ENCODE measurements at regions not wholly inside any gene's neighbourhood (a gene's known extent, or its start where the extent isn't known, plus 50 kb on each side); places are given as distances from the start of the nearest gene placed in this dataset.

GRCh38 chr5:148739023-148739422 lies 84.7 kb upstream of the HTR4 start:
- TF ChIP-seq POLR2AphosphoS5 (IDR thresholded peaks at IDR 0.05; ENCODE audit: insufficient read depth, low read depth, low read length) (no peak), POLR2A (IDR thresholded peaks at IDR 0.05; ENCODE audit: low read depth, low read length) (no peak), GATA2 (IDR thresholded peaks at IDR 0.05; ENCODE audit: insufficient read depth, insufficient read length, low read depth, low read length) (no peak), FOS (IDR thresholded peaks at IDR 0.05; ENCODE audit: borderline replicate concordance, insufficient read depth, low read length) (no peak), EZH2 (IDR thresholded peaks at IDR 0.05; ENCODE audit: borderline replicate concordance, low read depth, low read length, severe bottlenecking) (no peak), MYC (IDR thresholded peaks at IDR 0.05; ENCODE audit: low read depth, low read length) (no peak)
- TF ChIP-seq, protein P1, sequence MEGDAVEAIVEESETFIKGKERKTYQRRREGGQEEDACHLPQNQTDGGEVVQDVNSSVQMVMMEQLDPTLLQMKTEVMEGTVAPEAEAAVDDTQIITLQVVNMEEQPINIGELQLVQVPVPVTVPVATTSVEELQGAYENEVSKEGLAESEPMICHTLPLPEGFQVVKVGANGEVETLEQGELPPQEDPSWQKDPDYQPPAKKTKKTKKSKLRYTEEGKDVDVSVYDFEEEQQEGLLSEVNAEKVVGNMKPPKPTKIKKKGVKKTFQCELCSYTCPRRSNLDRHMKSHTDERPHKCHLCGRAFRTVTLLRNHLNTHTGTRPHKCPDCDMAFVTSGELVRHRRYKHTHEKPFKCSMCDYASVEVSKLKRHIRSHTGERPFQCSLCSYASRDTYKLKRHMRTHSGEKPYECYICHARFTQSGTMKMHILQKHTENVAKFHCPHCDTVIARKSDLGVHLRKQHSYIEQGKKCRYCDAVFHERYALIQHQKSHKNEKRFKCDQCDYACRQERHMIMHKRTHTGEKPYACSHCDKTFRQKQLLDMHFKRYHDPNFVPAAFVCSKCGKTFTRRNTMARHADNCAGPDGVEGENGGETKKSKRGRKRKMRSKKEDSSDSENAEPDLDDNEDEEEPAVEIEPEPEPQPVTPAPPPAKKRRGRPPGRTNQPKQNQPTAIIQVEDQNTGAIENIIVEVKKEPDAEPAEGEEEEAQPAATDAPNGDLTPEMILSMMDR (IDR thresholded peaks at IDR 0.05; ENCODE audit: extremely low read depth in 1 of 2, insufficient read depth in 1 of 2, low read depth in 1 of 2, low read length in 2 of 2) = no peak
- TF ChIP-seq, protein P2, sequence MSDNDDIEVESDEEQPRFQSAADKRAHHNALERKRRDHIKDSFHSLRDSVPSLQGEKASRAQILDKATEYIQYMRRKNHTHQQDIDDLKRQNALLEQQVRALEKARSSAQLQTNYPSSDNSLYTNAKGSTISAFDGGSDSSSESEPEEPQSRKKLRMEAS (IDR thresholded peaks at IDR 0.05; ENCODE audit: insufficient read depth, insufficient read length) = no peak
